IMR-90 (cell line): ENCODE measurements at regions not wholly inside any gene's neighbourhood (a gene's known extent, or its start where the extent isn't known, plus 50 kb on each side); places are given as distances from the start of the nearest gene placed in this dataset.

Experiments used
- BHLHE40 ChIP-seq: fragments of 150-350 bp; IDR thresholded peaks from 2 replicates; pipeline ENCODE4 v1.6.1; 2016; ENCODE audit warnings: mild to moderate bottlenecking, low read depth, low read length
- CEBPB ChIP-seq: IDR thresholded peaks from 2 replicates; pipeline ENCODE4 v1.6.1; 2012; ENCODE audit warnings: low read depth, low read length, improper control_type of control experiment
- MAZ ChIP-seq: IDR thresholded peaks from 2 replicates; pipeline ENCODE4 v1.6.1; 2012; ENCODE audit warnings: low read depth, mild to moderate bottlenecking, low read length, improper control_type of control experiment, moderate library complexity, borderline replicate concordance
- MXI1 ChIP-seq: IDR thresholded peaks from 2 replicates; pipeline ENCODE4 v1.6.1; 2012; ENCODE audit warnings: low read depth, mild to moderate bottlenecking, low read length, moderate library complexity, borderline replicate concordance
- POLR2A ChIP-seq: IDR thresholded peaks from 2 replicates; pipeline ENCODE4 v1.6.1; 2012; ENCODE audit warnings: mild to moderate bottlenecking, low read depth, low read length
- RAD21 ChIP-seq: IDR thresholded peaks from 2 replicates; pipeline ENCODE4 v1.6.1; 2012; ENCODE audit warnings: low read length, improper control_type of control experiment
- RFX5 ChIP-seq: IDR thresholded peaks from 2 replicates; pipeline ENCODE4 v1.8.0; 2012; ENCODE audit warnings: low read depth, mild to moderate bottlenecking, low read length, moderate library complexity
- TF ChIP-seq, protein P1 (sequence below): conservative IDR thresholded peaks from 2 replicates; pipeline ENCODE4 v1.5.1; 2012; ENCODE audit warnings: mild to moderate bottlenecking, low read depth, low read length, improper control_type of control experiment

DNA sequence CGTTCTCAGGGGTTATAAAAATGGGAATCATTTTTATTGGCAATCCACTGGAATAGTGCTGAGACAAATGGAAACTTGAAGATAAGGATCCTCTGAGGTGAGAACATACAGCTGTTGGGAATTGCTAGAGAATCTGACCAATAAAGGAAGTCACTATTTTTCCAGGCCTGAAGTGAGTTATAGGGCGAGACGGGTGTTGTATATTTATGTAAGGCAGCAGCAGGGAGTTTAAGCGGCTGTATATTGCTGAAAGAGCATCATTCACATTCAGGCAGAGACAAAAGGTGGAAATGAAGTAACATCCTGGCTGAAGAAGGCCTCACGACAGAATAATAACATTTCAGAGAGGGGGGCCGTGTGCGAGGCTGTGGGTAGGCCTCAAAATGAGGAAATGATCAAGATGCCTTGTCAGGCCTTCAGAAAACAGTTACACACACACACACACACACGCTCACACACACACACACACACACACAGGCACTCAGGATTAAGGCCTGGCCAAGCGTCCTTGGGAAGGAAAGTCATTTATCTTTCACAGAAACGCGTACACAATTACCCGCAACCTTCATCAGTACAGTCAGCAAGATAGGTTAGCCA lies 964.9 kb upstream of the NR2F2 start:
- TF ChIP-seq, protein P1, sequence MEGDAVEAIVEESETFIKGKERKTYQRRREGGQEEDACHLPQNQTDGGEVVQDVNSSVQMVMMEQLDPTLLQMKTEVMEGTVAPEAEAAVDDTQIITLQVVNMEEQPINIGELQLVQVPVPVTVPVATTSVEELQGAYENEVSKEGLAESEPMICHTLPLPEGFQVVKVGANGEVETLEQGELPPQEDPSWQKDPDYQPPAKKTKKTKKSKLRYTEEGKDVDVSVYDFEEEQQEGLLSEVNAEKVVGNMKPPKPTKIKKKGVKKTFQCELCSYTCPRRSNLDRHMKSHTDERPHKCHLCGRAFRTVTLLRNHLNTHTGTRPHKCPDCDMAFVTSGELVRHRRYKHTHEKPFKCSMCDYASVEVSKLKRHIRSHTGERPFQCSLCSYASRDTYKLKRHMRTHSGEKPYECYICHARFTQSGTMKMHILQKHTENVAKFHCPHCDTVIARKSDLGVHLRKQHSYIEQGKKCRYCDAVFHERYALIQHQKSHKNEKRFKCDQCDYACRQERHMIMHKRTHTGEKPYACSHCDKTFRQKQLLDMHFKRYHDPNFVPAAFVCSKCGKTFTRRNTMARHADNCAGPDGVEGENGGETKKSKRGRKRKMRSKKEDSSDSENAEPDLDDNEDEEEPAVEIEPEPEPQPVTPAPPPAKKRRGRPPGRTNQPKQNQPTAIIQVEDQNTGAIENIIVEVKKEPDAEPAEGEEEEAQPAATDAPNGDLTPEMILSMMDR = no peak
- TF ChIP-seq POLR2A = no peak
- TF ChIP-seq RAD21 = no peak
- TF ChIP-seq MAZ = no peak
- TF ChIP-seq MXI1 = no peak
- no peak for TF ChIP-seq BHLHE40
- TF ChIP-seq RFX5 = no peak
- TF ChIP-seq CEBPB = no peak
